8988T (cell line): ENCODE measurements at regions not wholly inside any gene's neighbourhood (a gene's known extent, or its start where the extent isn't known, plus 50 kb on each side); places are given as distances from the start of the nearest gene placed in this dataset.
A peak's percentile ranks its signal among the peaks of the same experiment; 100 is the strongest.

Source experiments
- DNase-seq: peaks from one replicate; pipeline ENCODE4 v3.0.0; 2011

- no peak for DNase-seq
Observed at GRCh38 chr17:54745862-54746261, 154.8 kb upstream of the TOM1L1 start.

- DNase-seq: no peak
Observed at GRCh38 chr17:54749157-54749556, 151.5 kb upstream of the TOM1L1 start.

DNA sequence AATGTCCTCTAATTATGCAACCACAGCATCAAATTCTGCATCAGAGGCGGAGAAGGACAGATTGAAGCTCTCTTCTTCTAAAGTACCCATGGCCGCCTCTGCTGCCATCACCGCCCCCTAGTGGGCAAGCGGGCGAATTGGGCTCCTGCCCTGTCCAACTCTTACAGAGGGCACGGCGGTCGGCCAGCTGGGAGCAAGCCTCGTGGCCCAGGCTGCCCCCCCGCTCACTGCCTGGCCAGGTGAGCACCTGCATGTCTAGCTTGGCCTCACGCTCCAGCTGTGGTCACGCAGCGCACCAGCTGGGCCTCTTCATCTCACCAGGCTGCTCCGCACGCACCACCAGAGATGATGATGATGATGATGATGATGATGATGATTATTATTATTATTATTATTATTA, 146.1 kb upstream of the TOM1L1 start:
- DNase-seq: peak; percentile 13

DNA sequence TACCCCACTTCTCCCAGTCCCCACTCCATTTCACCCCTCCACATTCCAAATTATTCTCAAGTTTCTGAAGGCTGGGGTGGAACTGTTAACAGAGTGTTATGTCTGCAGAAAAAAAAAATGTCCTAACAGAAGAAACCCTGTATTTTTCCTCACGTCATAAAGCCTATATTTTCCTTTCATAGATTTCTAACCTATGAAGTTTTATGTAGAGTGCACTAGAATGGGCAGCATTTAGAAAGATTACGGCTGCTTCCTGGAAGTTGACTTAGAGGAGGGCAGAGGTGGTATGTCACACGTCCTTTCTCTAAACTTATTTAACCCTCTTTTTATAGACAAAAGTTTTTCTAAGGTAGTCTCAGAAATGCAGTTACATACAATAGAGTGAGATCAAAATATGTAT, 139.8 kb upstream of the TOM1L1 start:
- DNase-seq: no peak

DNA sequence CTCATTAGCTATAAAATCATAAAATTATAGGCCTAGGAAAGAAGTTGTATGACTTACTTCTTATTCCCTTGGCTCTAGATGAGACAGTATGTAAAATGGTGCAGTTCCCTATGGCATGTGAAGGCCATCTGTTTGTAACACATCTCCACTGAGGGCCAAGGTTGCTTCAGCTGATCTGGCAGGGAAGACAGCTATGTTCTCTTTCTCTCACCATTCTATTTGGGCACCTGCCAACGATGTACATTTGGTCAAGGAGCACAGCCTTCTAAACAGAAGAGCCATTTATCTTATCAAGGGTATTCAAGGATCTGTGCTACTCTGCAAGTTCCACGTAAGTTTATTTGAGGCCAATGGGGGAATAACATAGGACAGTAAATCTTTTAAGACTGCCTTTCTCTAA, 129.8 kb upstream of the TOM1L1 start:
- no peak for DNase-seq

DNA sequence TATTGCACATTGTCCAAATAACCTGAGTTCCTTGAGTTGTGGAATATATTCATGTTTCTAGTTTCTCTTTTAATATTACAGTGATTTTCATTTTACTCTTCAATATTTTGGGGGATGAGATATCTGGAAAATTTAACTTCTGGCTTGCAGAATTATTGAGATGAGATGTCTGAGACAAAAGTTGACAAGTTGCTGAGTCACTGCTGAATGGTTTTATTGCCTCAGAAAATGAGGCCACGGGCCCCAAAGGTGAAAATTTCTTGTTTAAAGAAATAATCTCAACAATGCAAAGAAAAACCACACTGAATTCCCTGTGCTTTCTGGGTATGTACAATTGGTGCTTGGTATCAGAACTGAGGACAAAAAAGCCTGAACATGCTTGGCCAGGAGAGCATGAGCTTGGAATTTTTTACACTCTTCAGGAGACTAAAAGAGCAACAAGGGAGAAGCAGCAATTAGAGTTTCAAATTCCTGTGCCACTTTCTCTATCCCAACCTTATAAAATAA, 129.2 kb upstream of the TOM1L1 start:
- DNase-seq: no peak

DNA sequence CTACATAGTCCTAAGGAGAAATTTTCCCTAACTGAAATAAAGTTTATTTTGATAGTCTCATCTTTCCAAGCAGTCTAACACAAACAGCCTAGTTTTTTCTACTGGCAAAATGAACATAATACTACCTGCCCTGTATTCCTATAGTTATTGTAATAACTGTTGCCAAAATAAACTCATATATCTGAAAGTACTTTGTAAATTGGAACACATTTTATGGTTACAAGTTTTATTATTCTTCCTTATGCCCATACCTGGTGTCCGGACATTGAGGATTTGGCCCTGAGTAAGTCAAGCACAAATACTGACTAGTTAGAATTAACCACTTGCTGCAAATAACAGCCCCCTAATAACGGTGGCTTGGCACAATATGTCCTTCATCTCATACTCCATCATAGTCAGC, 120.4 kb upstream of the TOM1L1 start:
- DNase-seq: no peak

DNA sequence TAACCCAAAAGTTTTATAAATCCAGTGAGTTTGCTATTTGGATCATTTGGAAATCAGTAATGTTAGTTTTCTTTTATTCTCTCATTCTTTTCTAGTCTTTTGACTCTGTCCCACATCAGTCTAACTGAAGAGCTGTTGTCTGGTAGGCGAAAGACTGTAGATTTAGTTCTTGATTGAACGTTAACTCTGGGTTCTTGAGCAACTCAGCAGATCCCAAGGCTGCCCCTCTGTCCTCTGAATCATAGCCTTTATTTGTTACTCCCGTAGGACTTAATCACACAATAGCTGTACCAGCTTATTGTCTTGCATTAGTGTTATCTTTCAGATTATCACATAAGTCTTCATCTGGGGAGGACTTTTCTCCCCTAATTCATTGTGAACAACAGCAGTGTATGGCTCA, 119.3 kb upstream of the TOM1L1 start:
- no peak for DNase-seq

- no peak for DNase-seq
Observed at GRCh38 chr17:54784305-54784704, 116.3 kb upstream of the TOM1L1 start.

GRCh38 chr17:54785643-54786268, 114.9 kb upstream of the TOM1L1 start:
- no peak for DNase-seq

DNA sequence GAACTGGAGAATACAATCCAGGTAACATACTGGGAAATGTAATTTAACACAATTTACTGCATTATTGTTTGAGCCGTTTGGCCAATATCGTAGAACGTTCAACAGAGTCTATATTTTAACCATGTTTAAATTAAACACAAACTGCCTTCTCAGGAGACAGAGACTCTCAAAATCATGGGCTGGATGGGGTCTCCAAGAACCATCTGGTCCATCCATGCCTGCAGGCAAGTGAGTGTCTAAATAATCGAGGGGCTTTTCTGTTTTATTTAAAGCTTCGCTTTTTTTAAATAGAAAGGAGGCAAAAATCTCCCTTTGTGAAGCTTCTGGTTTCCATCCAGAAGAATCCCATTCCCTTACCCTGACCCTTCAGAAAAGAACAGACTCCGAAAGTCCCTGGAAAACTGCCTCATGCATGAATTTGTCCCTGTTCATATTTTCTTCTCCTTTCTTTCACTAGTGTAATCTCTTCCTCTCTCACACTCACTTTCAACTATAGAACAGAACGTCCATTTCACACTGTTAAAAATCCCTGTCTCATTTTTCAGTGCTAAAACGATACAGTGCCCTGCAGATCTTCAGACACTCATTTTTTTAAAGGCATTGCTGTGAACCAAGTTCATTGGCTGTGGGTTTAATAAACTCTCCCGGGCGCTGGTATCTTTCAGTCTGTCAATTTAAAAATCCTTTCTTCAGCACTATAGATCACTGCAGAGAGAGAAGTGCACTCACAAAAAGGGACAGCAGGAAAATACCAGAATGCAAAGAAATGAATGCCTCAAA, 111.4 kb upstream of the TOM1L1 start:
- DNase-seq: no peak

DNA sequence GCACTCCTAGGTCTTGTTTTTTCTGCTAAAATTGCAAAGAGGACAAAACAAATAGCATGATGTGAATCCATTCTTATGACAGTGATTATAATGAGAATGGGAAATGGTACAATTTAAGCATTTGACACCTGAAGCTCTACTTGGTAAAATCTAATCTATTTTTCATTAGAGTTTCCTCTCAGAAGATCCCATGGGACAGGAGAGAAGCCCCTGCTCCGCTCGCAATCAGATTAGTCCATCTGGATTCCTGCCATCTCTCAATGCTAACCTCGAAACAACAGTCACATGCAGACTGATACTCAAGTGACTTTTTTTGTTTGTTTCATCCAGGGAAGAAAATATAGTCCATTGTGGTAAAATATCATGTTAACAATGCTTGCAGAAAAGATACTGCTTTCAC, 107.4 kb upstream of the TOM1L1 start:
- DNase-seq: no peak

GRCh38 chr17:54795046-54795445, 105.6 kb upstream of the TOM1L1 start:
- no peak for DNase-seq

DNA sequence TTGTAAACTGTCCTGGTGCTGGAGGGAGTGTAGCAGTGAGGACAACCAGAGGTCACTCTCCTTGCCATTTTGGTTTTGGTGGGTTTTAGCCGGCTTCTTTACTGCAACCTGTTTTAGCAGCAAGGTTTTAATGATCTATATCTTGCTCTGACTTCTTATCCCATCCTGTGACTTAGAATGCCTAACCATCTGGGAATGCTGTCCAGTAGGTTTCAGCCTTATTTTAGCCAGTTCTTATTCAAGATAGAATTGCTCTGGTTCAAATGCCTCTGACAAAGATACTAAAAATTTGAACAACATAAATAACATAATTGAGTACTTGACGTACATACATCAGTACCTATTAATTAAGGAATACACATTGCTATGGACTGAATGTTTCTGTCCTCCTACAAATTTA, 93.3 kb upstream of the TOM1L1 start:
- no peak for DNase-seq

DNA sequence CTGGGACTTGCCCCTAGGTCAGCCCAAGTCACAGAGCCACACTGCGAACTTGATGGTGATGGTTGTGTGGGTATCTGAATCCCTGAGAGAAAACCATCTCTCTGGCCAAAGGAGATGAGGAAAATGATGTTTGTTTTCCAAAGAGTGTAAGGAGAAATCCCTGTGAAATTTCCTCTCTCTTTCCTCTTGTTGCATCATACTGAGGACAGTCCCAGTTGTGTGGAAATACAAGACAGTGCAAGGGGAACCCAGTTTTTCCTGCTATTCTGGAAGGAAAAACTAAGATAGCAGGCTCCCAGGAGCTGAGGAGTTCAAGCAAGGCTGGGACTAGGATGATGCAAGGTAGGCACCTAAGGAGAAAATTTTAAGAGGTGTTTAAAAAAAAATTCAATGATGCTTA, 86.8 kb upstream of the TOM1L1 start:
- DNase-seq: no peak

- DNase-seq: no peak
Observed at GRCh38 chr17:54814371-54814770, 86.3 kb upstream of the TOM1L1 start.

GRCh38 chr17:54834086-54834485, 66.6 kb upstream of the TOM1L1 start:
- DNase-seq: no peak

DNA sequence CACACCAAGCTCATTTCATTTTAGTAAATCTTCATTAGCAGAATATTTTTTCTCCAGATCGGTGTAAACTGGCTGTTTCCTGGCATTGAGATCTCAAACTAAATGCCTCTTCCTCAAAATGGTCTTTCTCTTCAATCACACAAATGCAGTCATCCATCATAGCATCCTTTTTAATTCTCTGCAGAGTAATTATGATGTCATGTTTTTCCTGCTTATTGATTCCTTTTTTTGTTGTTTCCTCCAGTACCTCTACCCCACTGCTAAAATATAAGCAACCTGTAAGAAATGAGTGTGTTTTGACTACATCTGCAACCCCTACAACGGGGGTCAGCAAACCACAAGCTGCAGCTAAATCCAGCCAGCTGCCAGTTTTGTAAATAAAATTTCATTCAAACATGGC, 65.6 kb upstream of the TOM1L1 start:
- no peak for DNase-seq

- no peak for DNase-seq
Observed at GRCh38 chr17:54836723-54837462, 63.8 kb upstream of the TOM1L1 start.

DNA sequence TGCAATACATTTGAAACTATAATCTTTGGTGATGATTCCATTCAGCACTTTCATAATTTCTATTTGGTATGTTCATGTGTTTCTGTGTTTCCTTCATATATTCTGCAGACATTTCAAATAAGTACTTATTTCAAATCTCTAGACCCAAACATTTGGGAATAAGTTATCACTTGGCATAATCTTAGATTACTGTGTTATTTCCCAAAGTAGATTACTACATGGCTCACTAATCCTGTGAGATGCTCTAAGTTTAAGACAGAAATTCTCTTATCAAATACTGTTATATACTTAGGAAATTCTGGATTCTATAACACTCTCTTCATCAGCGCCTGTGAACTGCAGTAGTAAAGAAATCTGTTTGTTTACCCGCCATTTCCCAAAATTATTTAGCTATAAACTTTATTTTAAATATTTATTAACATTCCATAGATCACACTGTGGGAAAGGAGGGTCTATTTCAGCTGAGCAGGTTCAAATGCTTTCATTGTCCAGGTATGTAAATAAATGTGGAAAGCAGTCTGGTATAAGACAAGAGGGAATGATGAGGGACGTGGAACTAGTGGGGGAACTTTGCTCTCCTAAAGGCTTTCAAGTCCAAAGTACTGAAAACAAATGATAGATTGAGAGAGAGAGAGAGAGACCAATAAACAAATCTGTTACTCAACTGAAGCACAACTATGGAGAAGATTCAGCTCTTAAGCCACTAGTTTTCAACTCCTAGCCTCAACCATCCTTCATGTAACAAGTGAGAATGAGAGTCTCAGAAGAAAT, 61.8 kb upstream of the TOM1L1 start:
- DNase-seq: no peak

- no peak for DNase-seq
Observed at GRCh38 chr17:54839447-54839846, 61.2 kb upstream of the TOM1L1 start.

GRCh38 chr17:54840885-54841591, 59.6 kb upstream of the TOM1L1 start:
- DNase-seq: no peak

GRCh38 chr17:54841656-54842055, 59.0 kb upstream of the TOM1L1 start:
- DNase-seq: no peak
